Endothelial cell of umbilical vein (primary cell): ENCODE measurements at regions not wholly inside any gene's neighbourhood (a gene's known extent, or its start where the extent isn't known, plus 50 kb on each side); places are given as distances from the start of the nearest gene placed in this dataset.

Experiments
- BruUV-seq: library from RNA; stranded (reverse); fragments of 400-500 nt; replicated peaks from 2 replicates; lab custom pipeline; 2021; lab: Mats Ljungman, UMichigan
- CTCF ChIA-PET: fragments of 300-600, 350-600 bp; sonication (Branson Sonifier 250); formaldehyde crosslinking; loops from one replicate; lab custom pipeline; 2021; ENCODE audit warnings: antibody characterized with exemption, inconsistent platforms; lab: Charles Lee
- POLR2A ChIA-PET: fragments of 300-600, 350-600 bp; sonication (Branson Sonifier 250); formaldehyde crosslinking; loops from one replicate; lab custom pipeline; 2021; ENCODE audit warnings: antibody characterized with exemption, inconsistent platforms; lab: Charles Lee
- DNase-seq: peaks from one replicate; pipeline ENCODE4 v3.0.0-alpha.2; 2011; ENCODE audit warnings: low read depth, low spot score
- FAIRE-seq: peaks from 2 replicates; lab custom pipeline; 2011; peaks lifted over from hg19 to GRCh38; lab: Jason Lieb, UNC
- H2AFZ ChIP-seq: 2 replicates; pipeline ENCODE4 v1.6.0; 2012; ENCODE audit warnings: low read depth, low read length, control low read depth, inconsistent platforms
- H3K27ac ChIP-seq: 2 replicates; pipeline ENCODE4 v1.5.1; 2011; ENCODE audit warnings: low read depth, mild to moderate bottlenecking, control low read depth, low read length, moderate library complexity; ENCODE audit not compliant: insufficient read depth
- H3K27me3 ChIP-seq, 2 experiments: 2 replicates each; pipeline versions ENCODE4 v1.6.0 to v1.6.1; 2011; ENCODE audit warnings: low read length in 2 of 2, mixed read lengths in 1 of 2; ENCODE audit not compliant: control insufficient read depth in 2 of 2, insufficient read depth in 2 of 2
- H3K36me3 ChIP-seq, 2 experiments: 2 replicates in 1 of 2; 3 replicates in 1 of 2; pipeline ENCODE4 v1.5.1; 2011; ENCODE audit warnings: low read length in 2 of 2, mild to moderate bottlenecking in 1 of 2, moderate library complexity in 1 of 2; ENCODE audit not compliant: control insufficient read depth in 2 of 2, insufficient read depth in 2 of 2; ENCODE audit errors: extremely low read depth in 1 of 2
- H3K4me1 ChIP-seq: 3 replicates; pipeline ENCODE4 v1.5.1; 2011; ENCODE audit warnings: mild to moderate bottlenecking, low read length; ENCODE audit not compliant: control insufficient read depth, insufficient read depth; ENCODE audit errors: extremely low read depth
- H3K4me2 ChIP-seq: 2 replicates; pipeline ENCODE4 v1.6.1; 2011; ENCODE audit warnings: low read length, control low read depth, mixed read lengths; ENCODE audit not compliant: insufficient read depth
- H3K4me3 ChIP-seq, 3 experiments: fragments of 200-600 bp in 1 of 3; sonication (generic), shearing (Covaris generic) in 1 of 3; replicated peaks in 1 of 3; 2 replicates each; pipeline ENCODE4 v1.5.1; 2011 to 2016; ENCODE audit warnings: control low read depth in 3 of 3, low read length in 3 of 3, mild to moderate bottlenecking in 2 of 3, inconsistent platforms in 1 of 3, low read depth in 1 of 3, moderate library complexity in 1 of 3; ENCODE audit not compliant: insufficient read depth in 1 of 3
- H3K79me2 ChIP-seq: 2 replicates; pipeline ENCODE4 v1.6.0; 2012; ENCODE audit warnings: low read length, inconsistent platforms; ENCODE audit not compliant: control insufficient read depth, insufficient read depth
- H3K9ac ChIP-seq: replicated peaks from 2 replicates; pipeline ENCODE3; 2011; ENCODE audit warnings: low read length, control low read depth; ENCODE audit not compliant: insufficient read depth; ENCODE audit errors: extremely low read depth
- H3K9me1 ChIP-seq: replicated peaks from 3 replicates; pipeline ENCODE4 v1.6.0; 2011; ENCODE audit warnings: mild to moderate bottlenecking, low read length; ENCODE audit not compliant: control insufficient read depth, insufficient read depth; ENCODE audit errors: extremely low read depth
- H3K9me3 ChIP-seq: replicated peaks from 2 replicates; pipeline ENCODE4 v1.5.1; 2012; ENCODE audit warnings: low read length, inconsistent platforms; ENCODE audit not compliant: control insufficient read depth, insufficient read depth
- H4K20me1 ChIP-seq: replicated peaks from 2 replicates; pipeline ENCODE3; 2011; ENCODE audit warnings: mild to moderate bottlenecking, low read length; ENCODE audit not compliant: control insufficient read depth, insufficient read depth; ENCODE audit errors: extremely low read depth
- EZH2 ChIP-seq: IDR thresholded peaks from 2 replicates; pipeline ENCODE4 v1.6.1; 2012; ENCODE audit warnings: borderline replicate concordance, low read depth, mild to moderate bottlenecking, moderate library complexity, low read length, inconsistent platforms; ENCODE audit not compliant: severe bottlenecking
- FOS ChIP-seq: IDR thresholded peaks from 2 replicates; pipeline ENCODE4 v1.6.1; 2011; ENCODE audit warnings: mild to moderate bottlenecking, low read length, moderate library complexity, borderline replicate concordance; ENCODE audit not compliant: insufficient read depth
- GATA2 ChIP-seq: IDR thresholded peaks from 2 replicates; pipeline ENCODE4 v1.7.0; 2011; ENCODE audit warnings: low read depth, mild to moderate bottlenecking, moderate library complexity, mixed read lengths, low read length; ENCODE audit not compliant: insufficient read length, insufficient read depth
- JUN ChIP-seq: IDR thresholded peaks from 2 replicates; pipeline ENCODE4 v1.6.1; 2011; ENCODE audit warnings: borderline replicate concordance, low read depth; ENCODE audit not compliant: insufficient read length, insufficient read depth
- MYC ChIP-seq: IDR thresholded peaks from one replicate; pipeline ENCODE4 v1.6.1; 2011; ENCODE audit warnings: mild to moderate bottlenecking, low read depth, low read length
- POLR2A ChIP-seq: IDR thresholded peaks from 2 replicates; pipeline ENCODE4 v1.6.1; 2012; ENCODE audit warnings: low read depth, mild to moderate bottlenecking, control low read depth, low read length
- POLR2AphosphoS5 ChIP-seq: IDR thresholded peaks from 2 replicates; pipeline ENCODE4 v1.6.1; 2012; ENCODE audit warnings: low read depth, mild to moderate bottlenecking, control low read depth, low read length, moderate library complexity; ENCODE audit not compliant: insufficient read depth
- dilution Hi-C: fragments of 300-500 bp; cut with MboI; formaldehyde crosslinking; loops from one replicate; pipeline ENCODE4 v1.15.0; 2019; ENCODE audit warnings: low sequenced_read_pairs; ENCODE audit not compliant: extremely low pct_ligation_motif_present
- intact Hi-C: fragments of 100-400 bp; cut with micrococcal nuclease; formaldehyde crosslinking; loops from one replicate; pipeline ENCODE4 v1.10.0; 2022
- TF ChIP-seq, protein P1 (sequence below): IDR thresholded peaks from 2 replicates; pipeline ENCODE4 v1.6.1; 2011; ENCODE audit not compliant: insufficient read depth, insufficient read length
- TF ChIP-seq, protein P2 (sequence below), 2 donors: IDR thresholded peaks; 1 replicate in 1 of 2; 2 replicates in 1 of 2; pipeline ENCODE4 v1.5.1; 2011; ENCODE audit warnings: low read length in 2 of 2, mild to moderate bottlenecking in 2 of 2, moderate library complexity in 2 of 2, control low read depth in 1 of 2, inconsistent platforms in 1 of 2, low read depth in 1 of 2; ENCODE audit not compliant: insufficient read depth in 1 of 2; ENCODE audit errors: extremely low read depth in 1 of 2

DNA sequence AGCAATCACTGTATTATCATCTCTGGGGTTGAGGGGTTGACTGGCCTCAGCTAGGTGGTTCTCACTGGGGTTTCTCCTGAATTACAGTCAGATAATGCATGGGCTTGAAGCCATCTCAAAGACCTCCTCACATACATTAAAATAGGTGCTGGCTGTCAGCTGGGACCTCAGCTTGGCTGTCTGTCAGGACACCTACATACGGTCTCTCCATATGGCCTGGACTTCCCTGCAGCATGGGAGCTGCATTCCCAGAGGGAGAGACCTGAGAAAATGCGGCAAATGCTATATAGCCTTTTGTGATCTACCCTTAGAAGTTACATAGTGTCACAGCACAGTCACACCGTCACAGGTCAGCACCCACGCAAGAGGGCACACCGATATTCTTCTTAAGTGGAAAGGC lies 93.6 kb downstream of the TSEN15 start:
- FAIRE-seq: no peak
- dilution Hi-C loops: no loop called here
- H3K4me3 ChIP-seq: no peak overlapping the region
- H2AFZ ChIP-seq: no peak overlapping the region
- intact Hi-C loops: no loop called here
- no peaks in the 10 kb centered on the region for H3K36me3 ChIP-seq
- no peaks in the 10 kb centered on the region for H3K79me2 ChIP-seq
- ChIA-PET CTCF (no interaction called here), POLR2A (no interaction called here)
- H3K4me1 ChIP-seq: no peaks in the 10 kb centered on the region
- no peak for DNase-seq
- H3K27ac ChIP-seq: no peak overlapping the region
- H3K4me2 ChIP-seq: no peak overlapping the region
- no TSS peak for BruUV-seq
- H3K27me3 ChIP-seq: peaks cover 8 to 14% of the 10 kb centered on the region in 2 experiments
- H3K9me3 ChIP-seq: no peaks in the 10 kb centered on the region
- TF ChIP-seq JUN: no peak
- no peak for TF ChIP-seq POLR2AphosphoS5
- TF ChIP-seq, protein P1, sequence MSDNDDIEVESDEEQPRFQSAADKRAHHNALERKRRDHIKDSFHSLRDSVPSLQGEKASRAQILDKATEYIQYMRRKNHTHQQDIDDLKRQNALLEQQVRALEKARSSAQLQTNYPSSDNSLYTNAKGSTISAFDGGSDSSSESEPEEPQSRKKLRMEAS: no peak
- TF ChIP-seq FOS: no peak
- TF ChIP-seq POLR2A: no peak
- no peak for TF ChIP-seq MYC
- TF ChIP-seq, protein P2, sequence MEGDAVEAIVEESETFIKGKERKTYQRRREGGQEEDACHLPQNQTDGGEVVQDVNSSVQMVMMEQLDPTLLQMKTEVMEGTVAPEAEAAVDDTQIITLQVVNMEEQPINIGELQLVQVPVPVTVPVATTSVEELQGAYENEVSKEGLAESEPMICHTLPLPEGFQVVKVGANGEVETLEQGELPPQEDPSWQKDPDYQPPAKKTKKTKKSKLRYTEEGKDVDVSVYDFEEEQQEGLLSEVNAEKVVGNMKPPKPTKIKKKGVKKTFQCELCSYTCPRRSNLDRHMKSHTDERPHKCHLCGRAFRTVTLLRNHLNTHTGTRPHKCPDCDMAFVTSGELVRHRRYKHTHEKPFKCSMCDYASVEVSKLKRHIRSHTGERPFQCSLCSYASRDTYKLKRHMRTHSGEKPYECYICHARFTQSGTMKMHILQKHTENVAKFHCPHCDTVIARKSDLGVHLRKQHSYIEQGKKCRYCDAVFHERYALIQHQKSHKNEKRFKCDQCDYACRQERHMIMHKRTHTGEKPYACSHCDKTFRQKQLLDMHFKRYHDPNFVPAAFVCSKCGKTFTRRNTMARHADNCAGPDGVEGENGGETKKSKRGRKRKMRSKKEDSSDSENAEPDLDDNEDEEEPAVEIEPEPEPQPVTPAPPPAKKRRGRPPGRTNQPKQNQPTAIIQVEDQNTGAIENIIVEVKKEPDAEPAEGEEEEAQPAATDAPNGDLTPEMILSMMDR (IDR thresholded peaks at IDR 0.05; ENCODE audit: extremely low read depth in 1 of 2, insufficient read depth in 1 of 2, low read depth in 1 of 2, low read length in 2 of 2): no peak
- TF ChIP-seq GATA2: no peak
- TF ChIP-seq EZH2: no peak
- no peaks in the 10 kb centered on the region for H4K20me1 ChIP-seq
- no peaks in the 10 kb centered on the region for H3K9me1 ChIP-seq
- H3K9ac ChIP-seq: no peak overlapping the region
